IPS DF 4.7 (cell line): ENCODE measurements at regions not wholly inside any gene's neighbourhood (a gene's known extent, or its start where the extent isn't known, plus 50 kb on each side); places are given as distances from the start of the nearest gene placed in this dataset.

ENCODE experiments used
- DNase-seq: peaks from one replicate; pipeline ENCODE4 v3.0.0-alpha.2; 2013; ENCODE audit warnings: low spot score; ENCODE audit errors: extremely low read depth

GRCh38 chr16:11440657-11441012 lies 95.4 kb downstream of the RMI2 start:
- no peak for DNase-seq

- no peak for DNase-seq
Measured at GRCh38 chr16:11445486-11445885, 100.2 kb downstream of the RMI2 start.

GRCh38 chr16:11446566-11447119 lies 101.4 kb downstream of the RMI2 start:
- DNase-seq = no peak

- no peak for DNase-seq
Measured at GRCh38 chr16:11447272-11447671, 102.0 kb downstream of the RMI2 start.

GRCh38 chr16:11447836-11448235 lies 102.6 kb downstream of the RMI2 start:
- DNase-seq = no peak

- DNase-seq = no peak
Measured at GRCh38 chr16:11448796-11449416, 103.6 kb downstream of the RMI2 start.

- no peak for DNase-seq
Measured at GRCh38 chr16:11449716-11450115, 104.5 kb downstream of the RMI2 start.

GRCh38 chr16:11450136-11450535 lies 104.9 kb downstream of the RMI2 start:
- DNase-seq = no peak

GRCh38 chr16:11452298-11452697 lies 107.0 kb downstream of the RMI2 start:
- DNase-seq = no peak

GRCh38 chr16:11452746-11453389 lies 107.6 kb downstream of the RMI2 start:
- DNase-seq = no peak

- no peak for DNase-seq
Measured at GRCh38 chr16:11456741-11457140, 111.5 kb downstream of the RMI2 start.

- no peak for DNase-seq
Measured at GRCh38 chr16:11459722-11460121, 114.5 kb downstream of the RMI2 start.

- DNase-seq = no peak
Measured at GRCh38 chr16:11460820-11461594, 115.7 kb downstream of the RMI2 start.

GRCh38 chr16:11461595-11461990 lies 116.3 kb downstream of the RMI2 start:
- no peak for DNase-seq

- no peak for DNase-seq
Measured at GRCh38 chr16:11462036-11462435, 116.8 kb downstream of the RMI2 start.

- DNase-seq = no peak
Measured at GRCh38 chr16:11462861-11463260, 117.6 kb downstream of the RMI2 start.

GRCh38 chr16:11464241-11464640 lies 119.0 kb downstream of the RMI2 start:
- no peak for DNase-seq

GRCh38 chr16:11465675-11466074 lies 120.4 kb downstream of the RMI2 start:
- no peak for DNase-seq

- no peak for DNase-seq
Measured at GRCh38 chr16:11470676-11471415, 115.9 kb downstream of the LITAF start.

GRCh38 chr16:11471548-11471947 lies 115.2 kb downstream of the LITAF start:
- DNase-seq = no peak

- no peak for DNase-seq
Measured at GRCh38 chr16:11472410-11472809, 114.3 kb downstream of the LITAF start.

GRCh38 chr16:11472851-11473250 lies 113.9 kb downstream of the LITAF start:
- DNase-seq = no peak
